ENCODE measurements at regions not wholly inside any gene's neighbourhood (a gene's known extent, or its start where the extent isn't known, plus 50 kb on each side); places are given as distances from the start of the nearest gene placed in this dataset.

DNA sequence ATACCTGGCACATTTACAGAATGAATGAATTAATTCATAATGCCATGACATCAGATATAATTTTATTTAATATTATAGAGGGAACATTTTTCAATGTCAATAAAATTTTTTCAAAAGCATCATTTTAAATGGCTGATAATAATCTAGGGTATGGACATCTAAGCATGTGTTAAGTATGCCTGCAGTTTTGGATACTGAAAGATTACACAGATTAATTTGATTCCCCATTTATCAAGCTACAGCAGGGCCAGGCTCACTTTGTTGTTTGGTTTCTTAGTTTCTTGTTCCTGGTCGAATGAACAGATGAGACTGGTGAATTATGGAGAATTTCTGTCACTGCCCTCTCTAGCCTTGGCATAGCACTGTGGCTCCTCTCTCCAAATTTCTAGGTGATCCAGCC, 72.4 kb upstream of the E2F8 start (continued):
- TF ChIP-seq, protein P1, sequence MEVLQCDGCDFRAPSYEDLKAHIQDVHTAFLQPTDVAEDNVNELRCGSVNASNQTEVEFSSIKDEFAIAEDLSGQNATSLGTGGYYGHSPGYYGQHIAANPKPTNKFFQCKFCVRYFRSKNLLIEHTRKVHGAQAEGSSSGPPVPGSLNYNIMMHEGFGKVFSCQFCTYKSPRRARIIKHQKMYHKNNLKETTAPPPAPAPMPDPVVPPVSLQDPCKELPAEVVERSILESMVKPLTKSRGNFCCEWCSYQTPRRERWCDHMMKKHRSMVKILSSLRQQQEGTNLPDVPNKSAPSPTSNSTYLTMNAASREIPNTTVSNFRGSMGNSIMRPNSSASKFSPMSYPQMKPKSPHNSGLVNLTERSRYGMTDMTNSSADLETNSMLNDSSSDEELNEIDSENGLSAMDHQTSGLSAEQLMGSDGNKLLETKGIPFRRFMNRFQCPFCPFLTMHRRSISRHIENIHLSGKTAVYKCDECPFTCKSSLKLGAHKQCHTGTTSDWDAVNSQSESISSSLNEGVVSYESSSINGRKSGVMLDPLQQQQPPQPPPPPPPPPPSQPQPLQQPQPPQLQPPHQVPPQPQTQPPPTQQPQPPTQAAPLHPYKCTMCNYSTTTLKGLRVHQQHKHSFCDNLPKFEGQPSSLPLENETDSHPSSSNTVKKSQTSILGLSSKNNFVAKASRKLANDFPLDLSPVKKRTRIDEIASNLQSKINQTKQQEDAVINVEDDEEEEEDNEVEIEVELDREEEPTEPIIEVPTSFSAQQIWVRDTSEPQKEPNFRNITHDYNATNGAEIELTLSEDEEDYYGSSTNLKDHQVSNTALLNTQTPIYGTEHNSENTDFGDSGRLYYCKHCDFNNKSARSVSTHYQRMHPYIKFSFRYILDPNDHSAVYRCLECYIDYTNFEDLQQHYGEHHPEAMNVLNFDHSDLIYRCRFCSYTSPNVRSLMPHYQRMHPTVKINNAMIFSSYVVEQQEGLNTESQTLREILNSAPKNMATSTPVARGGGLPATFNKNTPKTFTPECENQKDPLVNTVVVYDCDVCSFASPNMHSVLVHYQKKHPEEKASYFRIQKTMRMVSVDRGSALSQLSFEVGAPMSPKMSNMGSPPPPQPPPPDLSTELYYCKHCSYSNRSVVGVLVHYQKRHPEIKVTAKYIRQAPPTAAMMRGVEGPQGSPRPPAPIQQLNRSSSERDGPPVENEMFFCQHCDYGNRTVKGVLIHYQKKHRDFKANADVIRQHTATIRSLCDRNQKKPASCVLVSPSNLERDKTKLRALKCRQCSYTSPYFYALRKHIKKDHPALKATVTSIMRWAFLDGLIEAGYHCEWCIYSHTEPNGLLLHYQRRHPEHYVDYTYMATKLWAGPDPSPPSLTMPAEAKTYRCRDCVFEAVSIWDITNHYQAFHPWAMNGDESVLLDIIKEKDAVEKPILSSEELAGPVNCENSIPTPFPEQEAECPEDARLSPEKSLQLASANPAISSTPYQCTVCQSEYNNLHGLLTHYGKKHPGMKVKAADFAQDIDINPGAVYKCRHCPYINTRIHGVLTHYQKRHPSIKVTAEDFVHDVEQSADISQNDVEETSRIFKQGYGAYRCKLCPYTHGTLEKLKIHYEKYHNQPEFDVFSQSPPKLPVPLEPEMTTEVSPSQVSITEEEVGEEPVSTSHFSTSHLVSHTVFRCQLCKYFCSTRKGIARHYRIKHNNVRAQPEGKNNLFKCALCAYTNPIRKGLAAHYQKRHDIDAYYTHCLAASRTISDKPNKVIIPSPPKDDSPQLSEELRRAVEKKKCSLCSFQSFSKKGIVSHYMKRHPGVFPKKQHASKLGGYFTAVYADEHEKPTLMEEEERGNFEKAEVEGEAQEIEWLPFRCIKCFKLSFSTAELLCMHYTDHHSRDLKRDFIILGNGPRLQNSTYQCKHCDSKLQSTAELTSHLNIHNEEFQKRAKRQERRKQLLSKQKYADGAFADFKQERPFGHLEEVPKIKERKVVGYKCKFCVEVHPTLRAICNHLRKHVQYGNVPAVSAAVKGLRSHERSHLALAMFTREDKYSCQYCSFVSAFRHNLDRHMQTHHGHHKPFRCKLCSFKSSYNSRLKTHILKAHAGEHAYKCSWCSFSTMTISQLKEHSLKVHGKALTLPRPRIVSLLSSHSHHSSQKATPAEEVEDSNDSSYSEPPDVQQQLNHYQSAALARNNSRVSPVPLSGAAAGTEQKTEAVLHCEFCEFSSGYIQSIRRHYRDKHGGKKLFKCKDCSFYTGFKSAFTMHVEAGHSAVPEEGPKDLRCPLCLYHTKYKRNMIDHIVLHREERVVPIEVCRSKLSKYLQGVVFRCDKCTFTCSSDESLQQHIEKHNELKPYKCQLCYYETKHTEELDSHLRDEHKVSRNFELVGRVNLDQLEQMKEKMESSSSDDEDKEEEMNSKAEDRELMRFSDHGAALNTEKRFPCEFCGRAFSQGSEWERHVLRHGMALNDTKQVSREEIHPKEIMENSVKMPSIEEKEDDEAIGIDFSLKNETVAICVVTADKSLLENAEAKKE (CRISPR knock-in tag; IDR thresholded peaks at IDR 0.05) = no peak

DNA sequence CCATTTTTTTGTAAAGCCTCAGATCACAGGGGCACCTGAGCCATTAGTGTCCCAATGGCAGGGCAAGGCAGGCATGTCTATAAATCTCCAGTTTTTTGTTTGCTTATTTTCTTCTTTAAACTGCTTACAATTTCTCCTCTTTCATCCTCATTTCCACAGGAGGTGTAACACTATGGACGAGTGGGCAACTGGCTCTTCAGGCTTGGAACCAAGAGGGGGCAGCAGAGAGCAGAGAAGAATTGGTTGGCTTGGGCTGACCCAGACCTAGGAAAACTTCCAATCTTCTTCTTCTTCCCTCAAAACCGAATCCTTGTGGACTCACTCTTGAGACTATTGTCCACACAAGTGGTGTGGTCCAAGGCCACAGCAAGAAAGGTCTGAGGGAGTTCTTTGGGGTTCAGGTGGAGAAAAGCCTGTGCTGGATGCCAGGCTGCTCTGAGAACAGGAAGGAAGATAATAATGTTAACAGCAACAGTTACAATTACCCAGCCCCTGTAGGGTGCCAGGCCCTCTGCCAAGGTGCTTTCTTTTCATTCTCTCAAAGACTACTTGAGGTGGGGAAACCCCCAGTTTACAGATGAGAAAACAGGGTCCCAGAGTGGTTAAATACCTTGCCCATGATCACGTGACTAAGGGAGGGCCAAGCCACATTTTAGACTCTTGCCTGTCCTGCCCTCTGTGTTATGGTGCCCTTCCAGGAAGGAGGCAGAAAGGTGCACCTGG, 70.7 kb upstream of the E2F8 start:
- peak overlapping the region; percentile 35 for H2AFZ ChIP-seq
- no peak overlapping the region for H3K27ac Mint-ChIP-seq
- no peak overlapping the region for H3K4me3 ChIP-seq
- no peaks in the 10 kb centered on the region for H3K9me3 Mint-ChIP-seq
- no peak overlapping the region for H3K4me3 Mint-ChIP-seq
- H3K27me3 Mint-ChIP-seq (ENCODE audit: insufficient read depth, low read depth, poor library complexity) = no peaks in the 10 kb centered on the region
- H3K9me2 ChIP-seq (ENCODE audit: insufficient read depth) = no peaks in the 10 kb centered on the region
- H3K36me3 ChIP-seq (ENCODE audit: insufficient read depth) = no peaks in the 10 kb centered on the region
- H3F3A ChIP-seq (replicated peaks; ENCODE audit: low read depth) = no peaks in the 10 kb centered on the region
- DNase-seq (ENCODE audit: low spot score) (peak; percentile 83), ATAC-seq (peak; percentile 93)
- H3K27me3 ChIP-seq (ENCODE audit: insufficient read depth) = no peaks in the 10 kb centered on the region
- no peaks in the 10 kb centered on the region for H3K36me3 Mint-ChIP-seq (ENCODE audit: low read depth)
- H3K4me1 ChIP-seq (ENCODE audit: insufficient read depth) = no peaks in the 10 kb centered on the region
- no peak overlapping the region for H3K4me2 ChIP-seq
- H3K79me2 ChIP-seq (replicated peaks; ENCODE audit: insufficient read depth) = no peaks in the 10 kb centered on the region
- no peaks in the 10 kb centered on the region for H4K20me1 ChIP-seq (replicated peaks; ENCODE audit: insufficient read depth)
- TF ChIP-seq, protein P2, sequence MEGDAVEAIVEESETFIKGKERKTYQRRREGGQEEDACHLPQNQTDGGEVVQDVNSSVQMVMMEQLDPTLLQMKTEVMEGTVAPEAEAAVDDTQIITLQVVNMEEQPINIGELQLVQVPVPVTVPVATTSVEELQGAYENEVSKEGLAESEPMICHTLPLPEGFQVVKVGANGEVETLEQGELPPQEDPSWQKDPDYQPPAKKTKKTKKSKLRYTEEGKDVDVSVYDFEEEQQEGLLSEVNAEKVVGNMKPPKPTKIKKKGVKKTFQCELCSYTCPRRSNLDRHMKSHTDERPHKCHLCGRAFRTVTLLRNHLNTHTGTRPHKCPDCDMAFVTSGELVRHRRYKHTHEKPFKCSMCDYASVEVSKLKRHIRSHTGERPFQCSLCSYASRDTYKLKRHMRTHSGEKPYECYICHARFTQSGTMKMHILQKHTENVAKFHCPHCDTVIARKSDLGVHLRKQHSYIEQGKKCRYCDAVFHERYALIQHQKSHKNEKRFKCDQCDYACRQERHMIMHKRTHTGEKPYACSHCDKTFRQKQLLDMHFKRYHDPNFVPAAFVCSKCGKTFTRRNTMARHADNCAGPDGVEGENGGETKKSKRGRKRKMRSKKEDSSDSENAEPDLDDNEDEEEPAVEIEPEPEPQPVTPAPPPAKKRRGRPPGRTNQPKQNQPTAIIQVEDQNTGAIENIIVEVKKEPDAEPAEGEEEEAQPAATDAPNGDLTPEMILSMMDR (conservative IDR thresholded peaks at IDR 0.05; ENCODE audit: low read depth in 2 of 2) = peak; percentile 86 to 88
- no peak for TF ChIP-seq EZH2phosphoT487 (IDR thresholded peaks at IDR 0.05; ENCODE audit: unreplicated experiment)
- H3K4me1 Mint-ChIP-seq = no peaks in the 10 kb centered on the region; the same call in 2 of the 3 replicates
- H3K27ac ChIP-seq (ENCODE audit: low read depth) = no peak overlapping the region
